ENCODE measurements at regions not wholly inside any gene's neighbourhood (a gene's known extent, or its start where the extent isn't known, plus 50 kb on each side); places are given as distances from the start of the nearest gene placed in this dataset.

- H3K27ac ChIP-seq (ENCODE audit: low read depth, low read length, poor library complexity, severe bottlenecking) = no peak overlapping the region
- no peaks in the 10 kb centered on the region for H3K27me3 ChIP-seq (replicated peaks; ENCODE audit: insufficient read depth, low read depth, low read length, poor library complexity)
- CTCF ChIA-PET = no interaction called here
- no peak for TF ChIP-seq CTCF (conservative IDR thresholded peaks at IDR 0.05; ENCODE audit: low read depth, low read length)
- no peak for TF ChIP-seq EZH2 (IDR thresholded peaks at IDR 0.05; ENCODE audit: borderline replicate concordance, low read depth, low read length, poor library complexity, severe bottlenecking)
- POLR2A ChIA-PET (ENCODE audit: low non-redundant PET) = no interaction called here
- peaks cover 16% of the 10 kb centered on the region for H3K9me3 ChIP-seq (ENCODE audit: low read depth, low read length, poor library complexity, severe bottlenecking)
- no peaks in the 10 kb centered on the region for H3K36me3 ChIP-seq (ENCODE audit: insufficient read depth, low read length, poor library complexity, severe bottlenecking)
- no TSS peak for BruUV-seq (replicated peaks)
- no peak for DNase-seq (ENCODE audit: low spot score)
- peaks cover 34% of the 10 kb centered on the region for H3K4me1 ChIP-seq (ENCODE audit: insufficient read depth, low read length, poor library complexity, severe bottlenecking)
- no peak overlapping the region for H3K4me3 ChIP-seq (ENCODE audit: low read depth, low read length, poor library complexity, severe bottlenecking)
- intact Hi-C loops (cut with micrococcal nuclease; ENCODE audit: unreplicated experiment) = no loop called here
These were observed 103.6 kb upstream of the PFN2 start for GRCh38 chr3:150074277-150074676.

GRCh38 chr3:150073513-150073912, 102.8 kb upstream of the PFN2 start:
- Histone ChIP-seq H3K36me3 (ENCODE audit: insufficient read depth, low read length, poor library complexity, severe bottlenecking) (no peaks in the 10 kb centered on the region), H3K27me3 (replicated peaks; ENCODE audit: insufficient read depth, low read depth, low read length, poor library complexity) (no peaks in the 10 kb centered on the region), H3K4me1 (ENCODE audit: insufficient read depth, low read length, poor library complexity, severe bottlenecking) (peaks cover 33% of the 10 kb centered on the region), H3K4me3 (ENCODE audit: low read depth, low read length, poor library complexity, severe bottlenecking) (no peak overlapping the region), H3K27ac (ENCODE audit: low read depth, low read length, poor library complexity, severe bottlenecking) (no peak overlapping the region), H3K9me3 (ENCODE audit: low read depth, low read length, poor library complexity, severe bottlenecking) (peaks cover 16% of the 10 kb centered on the region)
- DNase-seq (ENCODE audit: low spot score) = no peak
- intact Hi-C loops (cut with micrococcal nuclease; ENCODE audit: unreplicated experiment) = no loop called here
- POLR2A ChIA-PET (ENCODE audit: low non-redundant PET) = no interaction called here
- CTCF ChIA-PET = no interaction called here
- TF ChIP-seq EZH2 (IDR thresholded peaks at IDR 0.05; ENCODE audit: borderline replicate concordance, low read depth, low read length, poor library complexity, severe bottlenecking) (no peak), CTCF (conservative IDR thresholded peaks at IDR 0.05; ENCODE audit: low read depth, low read length) (no peak)
- BruUV-seq (replicated peaks) = no TSS peak

- CTCF ChIA-PET = no interaction called here
- Histone ChIP-seq H3K4me1 (ENCODE audit: insufficient read depth, low read length, poor library complexity, severe bottlenecking) (peaks cover 29% of the 10 kb centered on the region), H3K27ac (ENCODE audit: low read depth, low read length, poor library complexity, severe bottlenecking) (no peak overlapping the region), H3K27me3 (replicated peaks; ENCODE audit: insufficient read depth, low read depth, low read length, poor library complexity) (no peaks in the 10 kb centered on the region), H3K4me3 (ENCODE audit: low read depth, low read length, poor library complexity, severe bottlenecking) (no peak overlapping the region), H3K36me3 (ENCODE audit: insufficient read depth, low read length, poor library complexity, severe bottlenecking) (no peaks in the 10 kb centered on the region), H3K9me3 (ENCODE audit: low read depth, low read length, poor library complexity, severe bottlenecking) (peaks cover 16% of the 10 kb centered on the region)
- no peak for TF ChIP-seq EZH2 (IDR thresholded peaks at IDR 0.05; ENCODE audit: borderline replicate concordance, low read depth, low read length, poor library complexity, severe bottlenecking)
- POLR2A ChIA-PET (ENCODE audit: low non-redundant PET) = no interaction called here
- DNase-seq (ENCODE audit: low spot score) = no peak
- intact Hi-C loops (cut with micrococcal nuclease; ENCODE audit: unreplicated experiment) = no loop called here
- no TSS peak for BruUV-seq (replicated peaks)
These were observed 102.3 kb upstream of the PFN2 start for GRCh38 chr3:150073031-150073430.

GRCh38 chr3:150072576-150072975, 101.9 kb upstream of the PFN2 start:
- no TSS peak for BruUV-seq (replicated peaks)
- DNase-seq (ENCODE audit: low spot score) = no peak
- intact Hi-C loops (cut with micrococcal nuclease; ENCODE audit: unreplicated experiment) = no loop called here
- Histone ChIP-seq H3K4me1 (ENCODE audit: insufficient read depth, low read length, poor library complexity, severe bottlenecking) (peaks cover 24% of the 10 kb centered on the region), H3K27ac (ENCODE audit: low read depth, low read length, poor library complexity, severe bottlenecking) (no peak overlapping the region), H3K27me3 (replicated peaks; ENCODE audit: insufficient read depth, low read depth, low read length, poor library complexity) (no peaks in the 10 kb centered on the region), H3K4me3 (ENCODE audit: low read depth, low read length, poor library complexity, severe bottlenecking) (no peak overlapping the region), H3K36me3 (ENCODE audit: insufficient read depth, low read length, poor library complexity, severe bottlenecking) (no peaks in the 10 kb centered on the region), H3K9me3 (ENCODE audit: low read depth, low read length, poor library complexity, severe bottlenecking) (peaks cover 16% of the 10 kb centered on the region)
- POLR2A ChIA-PET (ENCODE audit: low non-redundant PET) = no interaction called here
- TF ChIP-seq EZH2 (IDR thresholded peaks at IDR 0.05; ENCODE audit: borderline replicate concordance, low read depth, low read length, poor library complexity, severe bottlenecking) = no peak
- no peak for TF ChIP-seq CTCF (conservative IDR thresholded peaks at IDR 0.05; ENCODE audit: low read depth, low read length)
- CTCF ChIA-PET = no interaction called here
